Stomach (tissue), 8 donors: ENCODE measurements at regions not wholly inside any gene's neighbourhood (a gene's known extent, or its start where the extent isn't known, plus 50 kb on each side); places are given as distances from the start of the nearest gene placed in this dataset.

Source experiments
- DNase-seq, 2 donors: peaks; one replicate each; pipeline versions ENCODE4 v3.0.0 to v3.0.0-alpha.2; 2013 to 2019
- H3K27ac ChIP-seq, 5 donors: fragments of 200-600 bp in 4 of 5; sonication (generic) in 4 of 5; one replicate each; pipeline ENCODE4 v1.5.1; 2013 to 2019; ENCODE audit warnings: mild to moderate bottlenecking in 1 of 5, moderate library complexity in 1 of 5
- H3K27me3 ChIP-seq, 3 donors: fragments of 200-600 bp; sonication (generic); one replicate each; pipeline ENCODE4 v1.5.1; 2017 to 2019; ENCODE audit warnings: mixed run types in 1 of 3
- H3K36me3 ChIP-seq, 4 donors: fragments of 200-600 bp; sonication (generic); 1 replicate in 3 of 4; 2 replicates in 1 of 4; pipeline ENCODE4 v1.5.1; 2016 to 2019
- H3K4me1 ChIP-seq, 4 donors: fragments of 200-600 bp; sonication (generic); one replicate each; pipeline ENCODE4 v1.5.1; 2016 to 2019
- H3K4me3 ChIP-seq, 4 donors: fragments of 200-600 bp; sonication (generic) in 3 of 4; one replicate each; pipeline ENCODE4 v1.5.1; 2016 to 2019; ENCODE audit warnings: mild to moderate bottlenecking in 1 of 4
- H3K9me3 ChIP-seq, 4 donors: fragments of 200-600 bp; sonication (generic); one replicate each; pipeline ENCODE4 v1.5.1; 2016 to 2019
- CTCF ChIP-seq, 7 experiments: fragments of 450-650 bp in 4 of 7; fragments of 200-600 bp in 3 of 7; sonication (generic) in 3 of 7; IDR thresholded peaks; one replicate each; pipeline ENCODE4 v1.5.1; 2016 to 2019; ENCODE audit warnings: antibody characterized with exemption in 7 of 7, control low read depth in 2 of 7, mild to moderate bottlenecking in 1 of 7
- EP300 ChIP-seq: sonication (generic); formaldehyde crosslinking; IDR thresholded peaks from one replicate; pipeline ENCODE4 v1.6.1; 2017; ENCODE audit warnings: antibody characterized with exemption
- POLR2A ChIP-seq, 4 donors: fragments of 450-650 bp; IDR thresholded peaks; one replicate each; pipeline ENCODE4 v1.6.1; 2016; ENCODE audit warnings: antibody characterized with exemption in 4 of 4, control low read depth in 2 of 4, mild to moderate bottlenecking in 1 of 4, moderate library complexity in 1 of 4
- POLR2AphosphoS5 ChIP-seq, 3 donors: sonication (generic); formaldehyde crosslinking; IDR thresholded peaks; one replicate each; pipeline ENCODE4 v1.6.1; 2016; ENCODE audit warnings: antibody characterized with exemption in 3 of 3
- WGBS, 5 donors: extraction: QIAGEN DNeasy Blood & Tissue Kit in 3 of 5; methylation state at CpG; one replicate each; pipeline versions ENCODE4 v1.1.5 to v1.1.7; 2013 to 2018; 5-methylcytosine and 5-hydroxymethylcytosine counted together
- intact Hi-C: fragments of 100-400 bp; cut with DNase I; formaldehyde crosslinking; loops from one replicate; pipeline ENCODE4 v1.15.1; 2023; ENCODE audit warnings: low total_unique reads
- donor health status: healthy with polysubstance abuse.
- donor health status: Bipolar disorder and iron deficiency.
- donor health status: healthy.

- intact Hi-C loops = no loop called here
- H3K4me1 ChIP-seq = no peaks in the 10 kb centered on the region
- no peak overlapping the region for H3K27ac ChIP-seq
- no peak for DNase-seq
- H3K4me3 ChIP-seq = no peak overlapping the region
- peaks cover 0 to 30% (median 20%) of the 10 kb centered on the region in 4 donors for H3K9me3 ChIP-seq
- TF ChIP-seq POLR2AphosphoS5 (IDR thresholded peaks at IDR 0.05) (no peak), POLR2A (IDR thresholded peaks at IDR 0.05) (no peak), CTCF (IDR thresholded peaks at IDR 0.05) (no peak), EP300 (no peak)
- no peaks in the 10 kb centered on the region for H3K27me3 ChIP-seq
- 92 to 100% (median 93%) methylated on average over 3 to 33 of the region's 33 CpGs for WGBS, 5 donors
- H3K36me3 ChIP-seq = no peaks in the 10 kb centered on the region
Observed at GRCh38 chr6:165001502-165002157, 307.8 kb downstream of the C6orf118 start.

- DNase-seq = no peak
- intact Hi-C loops = no loop called here
- 81 to 87% (median 86%) methylated on average over 8 of the region's 8 CpGs for WGBS, 5 donors
Observed at GRCh38 chr6:164998297-164998696, 311.1 kb downstream of the C6orf118 start.

GRCh38 chr6:164996838-164997237 is 312.6 kb downstream of the C6orf118 start:
- no peak for DNase-seq

More at GRCh38 chr6:164998297-164998696, 311.1 kb downstream of the C6orf118 start:
- TF ChIP-seq POLR2AphosphoS5 (IDR thresholded peaks at IDR 0.05) (no peak), CTCF (IDR thresholded peaks at IDR 0.05) (no peak), EP300 (no peak), POLR2A (IDR thresholded peaks at IDR 0.05) (no peak)
- Histone ChIP-seq H3K4me3 (no peak overlapping the region), H3K27ac (no peak overlapping the region), H3K4me1 (no peaks in the 10 kb centered on the region), H3K9me3 (peaks cover 0 to 20% (median 10%) of the 10 kb centered on the region in 4 donors), H3K27me3 (no peaks in the 10 kb centered on the region), H3K36me3 (no peaks in the 10 kb centered on the region)

GRCh38 chr6:164991573-164991972 is 317.8 kb downstream of the C6orf118 start:
- 54 to 84% (median 80%) methylated on average over 2 of the region's 2 CpGs for WGBS, 5 donors
- Histone ChIP-seq H3K27me3 (no peaks in the 10 kb centered on the region), H3K4me3 (no peak overlapping the region), H3K9me3 (peaks cover 0 to 4% (median 2%) of the 10 kb centered on the region in 4 donors), H3K36me3 (no peaks in the 10 kb centered on the region), H3K27ac (no peak overlapping the region), H3K4me1 (no peaks in the 10 kb centered on the region)
- DNase-seq = no peak
- intact Hi-C loops = no loop called here
- TF ChIP-seq EP300 = no peak
- no peak for TF ChIP-seq POLR2AphosphoS5 (IDR thresholded peaks at IDR 0.05)
- TF ChIP-seq POLR2A (IDR thresholded peaks at IDR 0.05) = no peak
- TF ChIP-seq CTCF (IDR thresholded peaks at IDR 0.05) = no peak

More at GRCh38 chr6:164996838-164997237, 312.6 kb downstream of the C6orf118 start:
- H3K27ac ChIP-seq = no peak overlapping the region
- H3K4me3 ChIP-seq = no peak overlapping the region
- intact Hi-C loops = no loop called here
- no peaks in the 10 kb centered on the region for H3K4me1 ChIP-seq
- WGBS, 5 donors = 35 to 64% (median 58%) methylated on average over 6 of the region's 6 CpGs
- H3K27me3 ChIP-seq = no peaks in the 10 kb centered on the region
- TF ChIP-seq CTCF (IDR thresholded peaks at IDR 0.05) (no peak), POLR2AphosphoS5 (IDR thresholded peaks at IDR 0.05) (no peak), EP300 (no peak), POLR2A (IDR thresholded peaks at IDR 0.05) (no peak)
- H3K9me3 ChIP-seq = peaks cover 0 to 14% (median 4%) of the 10 kb centered on the region in 4 donors
- no peaks in the 10 kb centered on the region for H3K36me3 ChIP-seq
